Dendritic cell treated with granulocyte-macrophage colony-stimulating factor and Interleukin-4, amounts not matched to agents 40 ng/mL and 50 ng/mL, for 4 days (primary cell): ENCODE measurements at regions not wholly inside any gene's neighbourhood (a gene's known extent, or its start where the extent isn't known, plus 50 kb on each side); places are given as distances from the start of the nearest gene placed in this dataset.

Experiments used
- H3K27ac Mint-ChIP-seq: one replicate; pipeline ENCODE4 v1.8.0; 2022; ENCODE audit warnings: mild to moderate bottlenecking, mixed read lengths
- H3K27me3 Mint-ChIP-seq: one replicate; pipeline ENCODE4 v1.8.0; 2022; ENCODE audit warnings: mild to moderate bottlenecking, mixed read lengths
- H3K36me3 Mint-ChIP-seq: one replicate; pipeline ENCODE4 v1.8.0; 2022; ENCODE audit warnings: low read depth, mixed read lengths
- H3K4me1 Mint-ChIP-seq: one replicate; pipeline ENCODE4 v1.8.0; 2022; ENCODE audit warnings: low read depth, mixed read lengths
- H3K4me3 Mint-ChIP-seq: one replicate; pipeline ENCODE4 v1.8.0; 2022; ENCODE audit warnings: mild to moderate bottlenecking, moderate library complexity, mixed read lengths
- H3K9me3 Mint-ChIP-seq: one replicate; pipeline ENCODE4 v1.8.0; 2022; ENCODE audit warnings: mixed read lengths
- intact Hi-C: fragments of 100-400 bp; cut with micrococcal nuclease; formaldehyde crosslinking; loops from one replicate; pipeline ENCODE4 v1.15.0; 2022

DNA sequence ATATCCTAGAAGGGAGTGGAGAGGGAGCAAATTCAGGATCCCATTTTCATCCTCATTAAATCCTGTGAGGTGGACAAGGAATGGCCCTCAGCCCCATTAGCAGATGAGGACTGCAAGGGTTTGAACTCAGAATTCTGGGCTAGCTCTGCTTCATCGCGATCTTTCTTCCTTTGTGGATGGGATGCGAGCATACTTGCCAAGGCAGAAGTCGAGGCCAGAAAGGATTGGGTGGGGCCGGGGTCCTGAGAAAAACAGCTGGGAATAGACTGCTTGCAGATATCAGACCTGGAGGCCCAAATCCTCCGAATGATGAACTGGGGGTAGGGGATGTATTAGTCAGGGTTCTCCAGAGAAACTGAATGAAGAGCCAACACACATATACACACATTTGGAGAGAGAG lies 179.0 kb downstream of the CHST1 start:
- Mint-ChIP-seq H3K36me3 (no peaks in the 10 kb centered on the region), H3K4me3 (no peak overlapping the region), H3K9me3 (no peaks in the 10 kb centered on the region), H3K27me3 (peaks cover 15% of the 10 kb centered on the region), H3K27ac (no peak overlapping the region), H3K4me1 (no peaks in the 10 kb centered on the region)
- intact Hi-C loops = no loop called here

DNA sequence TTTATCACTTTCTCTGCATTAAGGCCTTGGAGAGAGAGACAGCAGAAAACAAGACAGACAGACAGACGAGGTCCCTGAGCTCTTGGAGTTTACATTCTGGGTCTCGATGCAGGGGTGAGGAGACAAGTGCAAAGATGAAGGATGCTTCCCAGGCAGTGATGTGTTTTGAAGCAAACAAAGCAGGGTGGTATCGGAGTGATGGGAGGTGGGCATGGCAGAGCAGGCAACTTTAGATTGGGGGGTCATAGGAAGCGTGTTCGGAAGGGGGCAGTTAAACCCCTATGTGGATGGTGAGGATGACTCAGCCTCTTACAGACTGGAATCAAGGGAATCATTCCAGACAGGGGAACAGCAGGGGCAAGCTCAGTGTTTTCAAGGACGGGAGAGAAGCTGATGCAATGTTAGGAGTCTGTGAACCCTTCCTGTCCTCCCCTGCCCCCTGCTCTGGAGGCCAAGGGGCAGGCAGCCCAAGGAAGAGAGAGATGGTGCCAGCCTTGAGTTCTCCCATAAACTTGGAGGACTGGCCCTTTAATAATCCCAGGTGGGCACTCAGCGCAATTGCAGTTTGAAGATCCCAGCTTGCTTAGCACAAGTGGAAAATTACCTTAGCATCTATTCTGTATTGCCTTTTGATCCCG lies 180.2 kb downstream of the CHST1 start:
- H3K9me3 Mint-ChIP-seq = no peaks in the 10 kb centered on the region
- intact Hi-C loops = no loop called here
- no peak overlapping the region for H3K27ac Mint-ChIP-seq
- H3K27me3 Mint-ChIP-seq = peaks cover 13% of the 10 kb centered on the region
- H3K36me3 Mint-ChIP-seq = no peaks in the 10 kb centered on the region
- no peak overlapping the region for H3K4me3 Mint-ChIP-seq
- H3K4me1 Mint-ChIP-seq = no peaks in the 10 kb centered on the region

DNA sequence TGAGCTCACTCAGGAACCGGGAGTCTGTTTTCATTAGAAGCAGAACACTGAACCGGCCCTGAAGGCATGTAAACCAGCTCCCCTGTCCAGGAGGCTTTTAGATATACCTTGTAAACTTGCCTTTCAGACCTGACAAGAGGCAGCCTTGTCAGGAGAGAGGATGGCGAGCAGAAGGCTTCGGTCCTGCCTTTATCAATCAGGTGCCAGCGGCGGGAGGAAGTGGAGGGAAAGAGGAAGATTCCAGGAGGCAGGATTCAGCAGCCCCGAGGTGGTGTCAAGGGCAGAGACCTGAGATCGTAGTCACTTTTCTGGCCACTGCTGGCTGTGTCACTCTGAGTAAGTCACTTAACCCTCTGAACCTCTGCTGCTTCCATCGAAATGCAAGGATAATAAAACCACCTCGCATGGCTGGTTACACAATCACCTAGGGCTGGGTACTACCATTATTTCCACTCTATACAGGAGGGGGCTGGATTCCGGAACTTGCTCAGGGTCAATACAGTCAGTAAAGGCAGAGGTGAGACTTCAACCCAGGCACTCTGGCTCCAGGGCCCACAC lies 181.0 kb downstream of the CHST1 start:
- Mint-ChIP-seq H3K4me3 (no peak overlapping the region), H3K27me3 (peaks cover 16% of the 10 kb centered on the region), H3K4me1 (no peaks in the 10 kb centered on the region), H3K27ac (no peak overlapping the region), H3K36me3 (no peaks in the 10 kb centered on the region), H3K9me3 (no peaks in the 10 kb centered on the region)
- intact Hi-C loops = no loop called here

DNA sequence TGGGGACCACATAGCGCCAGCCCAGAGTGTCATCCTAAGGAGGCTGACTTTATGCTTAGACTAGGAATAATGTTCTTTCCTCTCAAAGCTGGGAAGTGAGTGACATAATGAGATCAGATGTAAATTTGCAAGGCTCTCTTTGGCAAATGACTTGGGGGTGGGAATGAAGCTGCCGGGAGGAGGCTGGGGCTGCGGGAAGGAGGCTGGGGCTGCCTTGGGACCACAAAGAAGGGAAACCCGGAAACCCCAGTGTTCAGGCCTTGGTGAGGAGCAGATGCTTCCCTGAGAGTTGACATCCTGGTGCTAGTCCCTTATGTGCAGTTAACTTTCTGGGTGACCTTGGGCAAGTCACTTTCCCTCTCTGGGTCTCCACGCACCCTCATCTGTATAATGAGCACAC lies 182.0 kb downstream of the CHST1 start:
- Mint-ChIP-seq H3K4me1 (no peaks in the 10 kb centered on the region), H3K27me3 (peaks cover 16% of the 10 kb centered on the region), H3K9me3 (no peaks in the 10 kb centered on the region), H3K4me3 (no peak overlapping the region), H3K36me3 (no peaks in the 10 kb centered on the region), H3K27ac (no peak overlapping the region)
- intact Hi-C loops = no loop called here

DNA sequence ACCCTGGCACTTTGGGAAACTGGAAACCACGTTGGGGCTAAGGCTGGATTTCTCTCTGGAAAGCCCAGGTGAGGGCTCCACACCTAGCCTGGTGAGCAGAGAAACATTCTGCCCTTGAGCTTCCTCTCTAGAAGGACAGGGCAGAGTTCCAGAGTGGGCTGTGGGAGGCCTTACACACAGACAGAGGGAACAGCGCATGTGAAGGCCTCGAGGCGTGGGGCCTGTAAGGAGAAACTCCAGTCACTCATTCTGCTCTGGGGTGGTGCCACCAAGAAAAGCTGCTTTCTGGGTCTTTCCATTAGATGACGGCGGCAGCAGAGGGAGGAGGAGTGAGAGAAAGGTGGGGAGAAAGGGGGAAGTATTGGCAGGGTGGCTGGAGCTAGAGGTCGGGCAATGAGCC lies 183.1 kb downstream of the CHST1 start:
- no peaks in the 10 kb centered on the region for H3K9me3 Mint-ChIP-seq
- intact Hi-C loops = no loop called here
- H3K36me3 Mint-ChIP-seq = no peaks in the 10 kb centered on the region
- no peak overlapping the region for H3K4me3 Mint-ChIP-seq
- H3K4me1 Mint-ChIP-seq = no peaks in the 10 kb centered on the region
- no peak overlapping the region for H3K27ac Mint-ChIP-seq
- peaks cover 16% of the 10 kb centered on the region for H3K27me3 Mint-ChIP-seq

DNA sequence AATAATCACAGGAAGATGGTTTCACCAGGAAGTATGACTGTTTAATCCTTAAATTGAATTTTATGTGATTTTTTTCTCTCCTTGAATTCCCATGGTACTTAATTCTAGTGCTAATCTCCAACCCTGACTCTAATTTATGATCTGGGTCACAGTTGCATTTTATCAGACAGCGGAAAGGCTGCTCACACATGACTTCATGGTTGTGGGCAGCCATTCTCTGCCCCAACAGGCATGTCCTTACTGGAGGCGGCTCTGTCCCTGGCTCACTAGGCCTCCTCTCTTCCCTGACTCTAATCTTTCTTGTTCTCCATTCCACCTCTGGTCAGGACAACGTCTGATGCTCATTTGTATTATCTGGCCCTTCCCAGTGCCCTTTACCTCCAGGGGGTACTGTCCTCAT lies 184.4 kb downstream of the CHST1 start:
- peaks cover 16% of the 10 kb centered on the region for H3K27me3 Mint-ChIP-seq
- intact Hi-C loops = no loop called here
- H3K36me3 Mint-ChIP-seq = no peaks in the 10 kb centered on the region
- no peak overlapping the region for H3K27ac Mint-ChIP-seq
- no peaks in the 10 kb centered on the region for H3K4me1 Mint-ChIP-seq
- no peaks in the 10 kb centered on the region for H3K9me3 Mint-ChIP-seq
- no peak overlapping the region for H3K4me3 Mint-ChIP-seq

DNA sequence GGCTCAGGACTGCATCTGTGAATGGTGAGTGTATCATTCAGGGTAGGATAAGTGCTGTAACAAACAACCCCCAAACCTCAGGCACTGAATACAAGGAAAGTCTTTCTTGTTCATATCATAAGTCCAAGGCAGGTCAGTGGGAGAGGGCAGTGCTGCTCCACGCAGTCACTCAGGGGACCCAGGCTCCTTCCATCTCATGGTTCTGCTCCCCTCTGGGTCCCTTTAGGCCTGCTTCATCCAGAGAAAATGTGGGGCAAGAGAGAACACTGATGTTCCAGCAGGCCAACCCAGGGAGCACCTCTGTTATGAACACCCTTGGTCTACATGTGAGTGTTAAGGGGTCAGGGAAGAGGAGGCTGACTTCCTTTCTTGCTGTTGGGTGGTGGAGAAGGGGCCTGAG lies 187.8 kb downstream of the CHST1 start:
- peaks cover 18% of the 10 kb centered on the region for H3K27me3 Mint-ChIP-seq
- no peak overlapping the region for H3K27ac Mint-ChIP-seq
- no peak overlapping the region for H3K4me3 Mint-ChIP-seq
- intact Hi-C loops = no loop called here
- no peaks in the 10 kb centered on the region for H3K36me3 Mint-ChIP-seq
- no peaks in the 10 kb centered on the region for H3K4me1 Mint-ChIP-seq
- no peaks in the 10 kb centered on the region for H3K9me3 Mint-ChIP-seq

DNA sequence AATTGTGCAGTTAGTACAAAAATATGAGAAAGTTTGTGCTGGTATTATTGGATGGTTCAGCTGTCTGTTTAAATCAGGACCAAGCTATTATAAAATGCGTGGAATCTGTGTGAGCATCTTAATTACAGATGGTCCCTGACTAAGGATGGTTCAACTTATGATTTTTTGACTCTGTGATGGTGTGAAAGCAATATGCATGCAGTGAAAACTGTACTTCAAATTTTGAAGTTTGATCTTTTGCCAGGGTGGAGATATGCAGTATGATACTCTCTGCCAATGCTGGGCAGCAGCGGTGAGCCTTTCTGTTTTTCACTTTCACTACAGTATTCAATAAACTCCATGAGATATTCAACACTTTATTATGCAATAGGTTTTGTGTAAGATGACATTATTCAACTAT lies 189.3 kb downstream of the CHST1 start:
- Mint-ChIP-seq H3K9me3 (no peaks in the 10 kb centered on the region), H3K36me3 (no peaks in the 10 kb centered on the region), H3K27ac (no peak overlapping the region), H3K27me3 (peaks cover 13% of the 10 kb centered on the region), H3K4me1 (no peaks in the 10 kb centered on the region), H3K4me3 (no peak overlapping the region)
- intact Hi-C loops = no loop called here

DNA sequence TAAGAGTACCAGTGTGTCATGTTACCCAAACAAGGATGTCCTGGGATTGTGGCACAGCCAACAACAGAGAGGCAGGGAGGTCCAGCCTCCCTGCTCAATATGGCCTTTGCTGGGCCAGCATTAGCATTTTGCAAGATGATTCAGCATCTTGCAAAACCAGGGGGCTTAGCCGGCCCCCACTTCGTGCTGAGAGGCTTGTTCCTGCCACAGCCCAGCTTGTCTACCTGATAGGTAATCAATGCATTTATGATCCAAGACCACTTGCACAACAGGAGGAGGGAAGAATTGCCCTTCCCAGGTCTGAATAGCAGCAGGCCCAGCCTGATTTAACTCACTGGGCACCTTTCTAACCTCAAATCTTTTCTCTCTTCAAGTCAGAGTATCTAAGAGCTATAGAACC lies 189.0 kb upstream of the SYT13 start:
- no peaks in the 10 kb centered on the region for H3K4me1 Mint-ChIP-seq
- peaks cover 11% of the 10 kb centered on the region for H3K27me3 Mint-ChIP-seq
- H3K27ac Mint-ChIP-seq = no peak overlapping the region
- no peak overlapping the region for H3K4me3 Mint-ChIP-seq
- intact Hi-C loops = no loop called here
- no peaks in the 10 kb centered on the region for H3K9me3 Mint-ChIP-seq
- H3K36me3 Mint-ChIP-seq = no peaks in the 10 kb centered on the region

DNA sequence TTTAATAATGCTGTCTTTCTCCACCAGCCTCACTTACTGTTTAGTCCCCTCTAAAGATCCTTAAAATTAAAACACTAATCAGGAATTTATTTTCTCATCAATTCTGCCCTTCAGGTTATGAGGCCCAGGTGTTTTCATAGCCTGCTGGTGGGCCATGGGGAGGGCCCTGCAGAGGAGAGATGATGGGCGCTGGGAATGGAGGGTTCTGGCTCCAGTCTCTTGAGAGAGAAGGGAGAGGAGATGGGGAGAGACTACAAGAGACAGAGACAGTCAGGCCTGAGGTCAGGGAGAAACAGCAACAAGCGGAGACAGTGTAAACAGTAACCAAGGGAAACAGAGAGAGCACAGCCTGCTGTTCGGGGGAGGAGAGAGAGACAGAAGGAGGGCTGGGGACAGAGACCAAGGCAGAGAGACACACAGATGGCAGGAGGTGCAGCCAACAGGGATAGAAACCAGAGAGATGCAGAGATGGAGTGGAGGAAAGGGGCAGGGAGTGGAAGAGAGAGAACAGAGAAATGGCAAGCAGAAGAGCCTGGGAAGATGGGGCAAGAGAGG lies 187.3 kb upstream of the SYT13 start:
- no peak overlapping the region for H3K27ac Mint-ChIP-seq
- no peaks in the 10 kb centered on the region for H3K9me3 Mint-ChIP-seq
- H3K27me3 Mint-ChIP-seq = peaks cover 8% of the 10 kb centered on the region
- intact Hi-C loops = no loop called here
- peaks cover 1% of the 10 kb centered on the region for H3K4me1 Mint-ChIP-seq
- no peak overlapping the region for H3K4me3 Mint-ChIP-seq
- H3K36me3 Mint-ChIP-seq = no peaks in the 10 kb centered on the region

DNA sequence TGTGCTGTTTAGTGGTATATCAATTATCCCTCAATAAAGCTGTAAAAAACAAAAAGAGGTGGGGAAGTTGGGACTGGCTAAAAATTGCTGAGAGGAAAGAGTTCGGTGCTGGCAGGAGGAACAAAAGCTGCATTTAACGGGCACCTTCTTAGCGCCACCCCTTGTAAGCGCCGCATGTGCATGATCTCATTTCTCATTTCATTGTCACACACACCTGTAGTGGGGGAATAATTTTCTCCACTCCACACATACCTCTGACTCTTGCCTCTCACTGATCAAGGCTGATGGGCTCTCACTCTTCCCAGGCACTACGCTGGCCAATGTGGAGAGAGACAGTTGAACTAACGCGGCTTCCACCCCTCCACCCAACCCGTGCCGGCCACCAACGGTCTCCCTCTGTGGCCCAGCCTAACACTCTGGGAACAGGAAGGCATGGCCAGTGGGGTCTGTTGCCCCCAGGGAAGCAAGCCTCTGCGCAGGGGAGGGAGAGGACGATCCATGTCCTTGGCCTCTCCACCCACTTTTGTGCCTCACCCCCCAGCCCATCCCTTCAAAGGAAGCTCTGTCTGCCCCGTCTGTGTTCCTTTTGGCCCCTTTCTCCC lies 186.7 kb upstream of the SYT13 start:
- H3K27me3 Mint-ChIP-seq = peaks cover 5% of the 10 kb centered on the region
- H3K9me3 Mint-ChIP-seq = no peaks in the 10 kb centered on the region
- no peak overlapping the region for H3K27ac Mint-ChIP-seq
- no peak overlapping the region for H3K4me3 Mint-ChIP-seq
- no peaks in the 10 kb centered on the region for H3K36me3 Mint-ChIP-seq
- intact Hi-C loops = no loop called here
- H3K4me1 Mint-ChIP-seq = peaks cover 7% of the 10 kb centered on the region

DNA sequence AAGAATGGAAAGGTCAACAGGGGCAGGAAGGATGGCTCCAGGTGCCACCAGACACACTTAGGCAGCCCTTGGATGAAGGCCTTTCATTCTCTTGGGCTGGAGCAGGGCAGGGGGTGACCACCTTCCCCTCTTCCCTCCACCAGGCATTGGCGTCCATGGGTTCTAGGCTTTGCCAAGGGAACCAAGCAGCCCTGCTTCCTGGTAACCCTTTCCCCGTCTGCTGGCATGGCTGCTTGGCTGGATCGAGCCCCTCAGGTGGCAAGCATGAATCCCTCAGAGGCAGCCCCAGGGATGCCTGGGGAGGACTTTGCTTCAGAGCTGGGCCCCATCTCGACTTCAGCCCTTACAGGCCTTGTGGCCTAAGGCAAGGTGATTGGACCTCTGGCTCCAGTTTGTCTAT lies 185.1 kb upstream of the SYT13 start:
- Mint-ChIP-seq H3K36me3 (no peaks in the 10 kb centered on the region), H3K27ac (no peak overlapping the region), H3K9me3 (no peaks in the 10 kb centered on the region), H3K4me1 (peaks cover 7% of the 10 kb centered on the region), H3K27me3 (peaks cover 5% of the 10 kb centered on the region), H3K4me3 (no peak overlapping the region)
- intact Hi-C loops = no loop called here

DNA sequence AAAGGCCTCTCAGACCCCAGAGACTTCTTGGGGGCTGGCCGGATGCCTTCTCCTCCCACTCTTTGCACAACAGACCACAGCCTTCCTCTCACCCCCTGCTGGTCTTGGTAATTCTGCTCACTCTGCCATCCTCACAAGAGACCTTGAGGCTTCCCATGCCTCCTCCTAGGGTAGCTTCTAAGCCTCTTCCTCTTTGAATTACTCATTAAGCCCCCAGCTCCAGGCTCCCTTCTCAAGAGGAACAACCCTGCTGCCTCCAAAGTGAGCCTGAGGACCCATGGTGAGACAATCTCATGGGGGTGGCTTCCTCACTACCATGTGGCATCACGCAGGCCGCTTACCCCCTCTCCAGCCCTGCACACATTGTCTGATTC lies 184.6 kb upstream of the SYT13 start:
- Mint-ChIP-seq H3K9me3 (no peaks in the 10 kb centered on the region), H3K4me3 (no peak overlapping the region), H3K27me3 (peaks cover 5% of the 10 kb centered on the region), H3K27ac (no peak overlapping the region), H3K36me3 (no peaks in the 10 kb centered on the region), H3K4me1 (peaks cover 7% of the 10 kb centered on the region)
- intact Hi-C loops = no loop called here

DNA sequence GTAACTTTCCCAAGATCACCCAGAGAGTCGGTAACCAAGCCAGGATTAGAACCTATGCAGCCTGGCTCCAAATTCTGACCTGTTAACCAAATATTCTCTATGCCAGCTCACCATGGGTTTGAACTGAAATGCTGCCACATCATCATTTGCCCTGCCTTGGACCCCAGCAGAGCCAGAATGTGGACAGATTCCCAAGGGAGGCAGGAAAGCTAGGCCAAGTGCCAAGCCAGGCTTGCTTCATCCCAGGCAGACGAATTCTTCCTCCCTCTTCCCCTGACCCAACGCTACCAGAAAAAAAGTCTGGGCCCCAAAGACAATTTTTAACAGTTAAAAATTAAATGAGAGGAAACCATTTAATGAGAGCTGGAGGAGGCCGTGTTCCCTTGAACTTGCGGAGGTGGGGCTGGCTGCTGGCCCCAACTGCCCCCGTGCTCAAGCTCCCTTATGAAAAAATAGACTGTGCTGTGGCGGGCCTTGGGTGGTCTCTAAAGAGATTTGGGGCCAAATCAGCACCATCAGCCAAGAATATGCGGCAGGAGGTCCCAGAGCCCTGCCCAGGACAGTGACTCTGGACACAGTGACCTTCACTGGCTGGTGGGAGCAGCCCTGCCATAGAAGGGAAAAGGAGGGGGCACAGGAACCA lies 184.1 kb upstream of the SYT13 start:
- Mint-ChIP-seq H3K4me1 (peaks cover 7% of the 10 kb centered on the region), H3K27me3 (peaks cover 5% of the 10 kb centered on the region), H3K9me3 (no peaks in the 10 kb centered on the region), H3K4me3 (no peak overlapping the region), H3K36me3 (no peaks in the 10 kb centered on the region), H3K27ac (no peak overlapping the region)
- intact Hi-C loops = no loop called here
